Prostate gland (tissue), 2 donors: ENCODE measurements at regions not wholly inside any gene's neighbourhood (a gene's known extent, or its start where the extent isn't known, plus 50 kb on each side); places are given as distances from the start of the nearest gene placed in this dataset.

Experiments used
- POLR2A ChIP-seq: fragments of 450-650 bp; IDR thresholded peaks from one replicate; pipeline ENCODE4 v1.6.1; 2016; ENCODE audit warnings: antibody characterized with exemption, mild to moderate bottlenecking
- POLR2AphosphoS5 ChIP-seq: sonication (generic); formaldehyde crosslinking; IDR thresholded peaks from one replicate; pipeline ENCODE4 v1.6.1; 2017; ENCODE audit warnings: antibody characterized with exemption
- TF ChIP-seq, protein P1 (sequence below), 4 experiments: fragments of 200-600 bp in 2 of 4; fragments of 450-650 bp in 2 of 4; sonication (generic) in 2 of 4; IDR thresholded peaks; 1 replicate in 3 of 4; 2 replicates in 1 of 4; pipeline ENCODE4 v1.5.1; 2016 to 2019; ENCODE audit warnings: antibody characterized with exemption in 4 of 4, mild to moderate bottlenecking in 2 of 4, moderate library complexity in 2 of 4

GRCh38 chr10:113339121-113339520 lies 213.7 kb upstream of the HABP2 start:
- TF ChIP-seq, protein P1, sequence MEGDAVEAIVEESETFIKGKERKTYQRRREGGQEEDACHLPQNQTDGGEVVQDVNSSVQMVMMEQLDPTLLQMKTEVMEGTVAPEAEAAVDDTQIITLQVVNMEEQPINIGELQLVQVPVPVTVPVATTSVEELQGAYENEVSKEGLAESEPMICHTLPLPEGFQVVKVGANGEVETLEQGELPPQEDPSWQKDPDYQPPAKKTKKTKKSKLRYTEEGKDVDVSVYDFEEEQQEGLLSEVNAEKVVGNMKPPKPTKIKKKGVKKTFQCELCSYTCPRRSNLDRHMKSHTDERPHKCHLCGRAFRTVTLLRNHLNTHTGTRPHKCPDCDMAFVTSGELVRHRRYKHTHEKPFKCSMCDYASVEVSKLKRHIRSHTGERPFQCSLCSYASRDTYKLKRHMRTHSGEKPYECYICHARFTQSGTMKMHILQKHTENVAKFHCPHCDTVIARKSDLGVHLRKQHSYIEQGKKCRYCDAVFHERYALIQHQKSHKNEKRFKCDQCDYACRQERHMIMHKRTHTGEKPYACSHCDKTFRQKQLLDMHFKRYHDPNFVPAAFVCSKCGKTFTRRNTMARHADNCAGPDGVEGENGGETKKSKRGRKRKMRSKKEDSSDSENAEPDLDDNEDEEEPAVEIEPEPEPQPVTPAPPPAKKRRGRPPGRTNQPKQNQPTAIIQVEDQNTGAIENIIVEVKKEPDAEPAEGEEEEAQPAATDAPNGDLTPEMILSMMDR (IDR thresholded peaks at IDR 0.05), result no peak
- TF ChIP-seq POLR2AphosphoS5 (no peak), POLR2A (no peak)
